GM12878 (cell line): ENCODE measurements at regions not wholly inside any gene's neighbourhood (a gene's known extent, or its start where the extent isn't known, plus 50 kb on each side); places are given as distances from the start of the nearest gene placed in this dataset.

Experiments
- ATAC-seq: fragments of 200-7000 bp; cut with Tn5 transposase; 3 replicates; pipeline ENCODE4 v1.9.1; 2020; ENCODE audit warnings: mild to moderate bottlenecking, moderate library complexity
- BruUV-seq: library from RNA; stranded (reverse); fragments of 400-500 nt; replicated peaks from 2 replicates; lab custom pipeline; 2021; lab: Mats Ljungman, UMichigan
- CTCF ChIA-PET: fragments of 300-600 bp; sonication (Branson Sonifier 250); formaldehyde crosslinking; extraction: SDS; loops from one replicate; lab custom pipeline; 2021; ENCODE audit warnings: inconsistent platforms; lab: Yijun Ruan, JAX
- POLR2A ChIA-PET: fragments of 350-600 bp; formaldehyde crosslinking; extraction: SDS; loops from one replicate; lab custom pipeline; 2021; ENCODE audit warnings: inconsistent platforms; lab: Charles Lee
- RAD21 ChIA-PET: fragments of 300-600 bp; sonication (Branson Sonifier 250); formaldehyde crosslinking; loops from one replicate; lab custom pipeline; 2023; ENCODE audit warnings: antibody characterized with exemption; ENCODE audit not compliant: unreplicated experiment; lab: Charles Lee
- SMC1A ChIA-PET: fragments of 300-600 bp; sonication (Branson Sonifier 250); formaldehyde crosslinking; loops from one replicate; lab custom pipeline; 2023; ENCODE audit not compliant: unreplicated experiment, uncharacterized antibody; lab: Charles Lee
- DNase-seq: peaks from one replicate; pipeline ENCODE4 v3.0.0-alpha.2; 2011; ENCODE audit warnings: low read depth, low spot score
- FAIRE-seq: peaks from 3 replicates; lab custom pipeline; 2011; peaks lifted over from hg19 to GRCh38; lab: Jason Lieb, UNC
- H2AFZ ChIP-seq: 2 replicates; pipeline ENCODE4 v1.6.0; 2011; ENCODE audit warnings: low read depth, low read length, control low read depth; ENCODE audit not compliant: control insufficient read depth
- H3K27ac ChIP-seq: 2 replicates; pipeline ENCODE4 v1.5.1; 2011; ENCODE audit warnings: control low read depth; ENCODE audit not compliant: control insufficient read depth, insufficient read depth
- H3K27me3 ChIP-seq, 2 experiments: replicated peaks in 1 of 2; 2 replicates each; pipeline versions ENCODE4 v1.6.0 to v1.6.1; 2011; ENCODE audit warnings: low read length in 1 of 2; ENCODE audit not compliant: control insufficient read depth in 2 of 2, insufficient read depth in 2 of 2
- H3K36me3 ChIP-seq, 2 experiments: 2 replicates each; pipeline ENCODE4 v1.5.1; 2011; ENCODE audit warnings: low read length in 1 of 2; ENCODE audit not compliant: control insufficient read depth in 2 of 2, insufficient read depth in 2 of 2
- H3K4me1 ChIP-seq: 2 replicates; pipeline ENCODE4 v1.6.1; 2011; ENCODE audit warnings: mild to moderate bottlenecking, low read length, moderate library complexity, mixed read lengths; ENCODE audit not compliant: control insufficient read depth, insufficient read depth
- H3K4me2 ChIP-seq: 2 replicates; pipeline ENCODE4 v1.6.0; 2011; ENCODE audit warnings: control low read depth; ENCODE audit not compliant: control insufficient read depth, insufficient read depth
- H3K4me3 ChIP-seq: fragments of 200-600 bp; sonication (generic); 2 replicates; pipeline ENCODE4 v1.5.1; 2016
- H3K79me2 ChIP-seq: 2 replicates; pipeline ENCODE4 v1.6.0; 2011; ENCODE audit warnings: low read length; ENCODE audit not compliant: control insufficient read depth, insufficient read depth
- H3K9ac ChIP-seq: 2 replicates; pipeline ENCODE4 v1.8.0; 2011; ENCODE audit warnings: low read length, control low read depth, mixed read lengths; ENCODE audit not compliant: control insufficient read depth, insufficient read depth
- H3K9me3 ChIP-seq: replicated peaks from 3 replicates; pipeline ENCODE4 v1.5.1; 2011; ENCODE audit warnings: mild to moderate bottlenecking, low read length; ENCODE audit not compliant: control insufficient read depth, insufficient read depth
- H4K20me1 ChIP-seq: 2 replicates; pipeline ENCODE4 v1.6.0; 2011; ENCODE audit not compliant: control insufficient read depth, insufficient read depth
- MLLT1 ChIP-seq: fragments of 450-650 bp; IDR thresholded peaks from 2 replicates; pipeline ENCODE4 v1.6.1; 2016; ENCODE audit warnings: mild to moderate bottlenecking
- SMAD5 ChIP-seq: IDR thresholded peaks from 2 replicates; pipeline ENCODE4 v1.6.1; 2016; ENCODE audit warnings: antibody characterized with exemption, low read depth
- TAF1 ChIP-seq: IDR thresholded peaks from 2 replicates; pipeline ENCODE4 v1.6.1; 2011; ENCODE audit warnings: mild to moderate bottlenecking, low read depth, low read length, borderline replicate concordance
- ZBTB4 ChIP-seq: fragments of 450-650 bp; formaldehyde crosslinking; IDR thresholded peaks from 2 replicates; pipeline ENCODE4 v1.4.0; 2022; ENCODE audit warnings: mild to moderate bottlenecking, moderate library complexity
- WGBS: methylation state at CpG from one replicate; pipeline ENCODE4 v1.1.6; 2016; ENCODE audit warnings: low lambda C conversion rate; ENCODE audit not compliant: insufficient replicate concordance, insufficient coverage; ENCODE audit errors: missing lambda C conversion rate; 5-methylcytosine and 5-hydroxymethylcytosine counted together
- in situ Hi-C: fragments of 300-500 bp; cut with MboI; formaldehyde crosslinking; loops from 9 replicates; pipeline ENCODE4 v1.14.3; 2018; ENCODE audit warnings: mixed read lengths
- intact Hi-C: fragments of 100-400 bp; cut with micrococcal nuclease; formaldehyde crosslinking; loops from one replicate; pipeline ENCODE4 v1.14.2; 2022; ENCODE audit not compliant: unreplicated experiment

GRCh38 chr2:160603771-160604510 is 110.3 kb upstream of the RBMS1 start:
- RAD21 ChIA-PET = no interaction called here
- no peaks in the 10 kb centered on the region for H3K4me1 ChIP-seq
- H3K27ac ChIP-seq = no peak overlapping the region
- TF ChIP-seq TAF1 (no peak), ZBTB4 (CRISPR knock-in tag) (no peak), SMAD5 (no peak), MLLT1 (no peak)
- in situ Hi-C loops (no loop called here), intact Hi-C loops (no loop called here)
- ATAC-seq (no peak), FAIRE-seq (no peak), DNase-seq (no peak)
- POLR2A ChIA-PET = no interaction called here
- CTCF ChIA-PET = no interaction called here
- H3K36me3 ChIP-seq = no peaks in the 10 kb centered on the region
- H3K4me3 ChIP-seq = no peak overlapping the region
- SMC1A ChIA-PET = no interaction called here
- BruUV-seq = no TSS peak
- no peak overlapping the region for H3K4me2 ChIP-seq
- no peaks in the 10 kb centered on the region for H3K9me3 ChIP-seq
- no peaks in the 10 kb centered on the region for H3K79me2 ChIP-seq
- H4K20me1 ChIP-seq = no peaks in the 10 kb centered on the region
- 2% methylated on average over 3 of the region's 3 CpGs for WGBS
- no peak overlapping the region for H3K9ac ChIP-seq
- H3K27me3 ChIP-seq = no peaks in the 10 kb centered on the region; a peak in 1 of 4 replicates
- no peak overlapping the region for H2AFZ ChIP-seq
